AG08396 (cell line): ENCODE measurements at regions not wholly inside any gene's neighbourhood (a gene's known extent, or its start where the extent isn't known, plus 50 kb on each side); places are given as distances from the start of the nearest gene placed in this dataset.
"Not testable (repeated sequence)": the region's sequence is repeated elsewhere in the genome, so short reads cannot be mapped to it uniquely, and the experiment has no call there.

Experiments
- DNase-seq: peaks from one replicate; pipeline ENCODE4 v3.0.0; 2012; ENCODE audit warnings: low spot score, mixed read lengths

DNA sequence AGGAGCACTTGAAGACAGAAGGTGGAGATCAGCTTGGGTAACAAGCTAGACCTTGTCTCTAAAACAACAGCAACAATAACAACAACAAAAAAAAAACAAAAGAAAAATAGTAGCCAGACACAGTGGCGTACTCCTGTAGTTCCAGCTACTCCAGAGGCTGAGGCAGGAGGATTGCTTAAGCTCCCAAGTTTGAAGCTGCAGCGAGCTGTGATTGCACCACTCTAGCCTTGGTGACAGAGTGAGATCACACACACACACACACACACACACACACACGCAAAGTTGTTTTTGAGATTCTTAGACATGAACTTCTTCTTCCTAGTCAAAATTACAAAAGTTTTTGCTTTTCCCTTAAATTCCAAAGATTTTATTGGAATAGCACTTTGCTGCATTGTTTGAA lies 93.0 kb upstream of the IGSF10 start:
- DNase-seq: no peak

GRCh38 chr3:151552589-151552988 lies 91.7 kb upstream of the IGSF10 start:
- no peak for DNase-seq

DNA sequence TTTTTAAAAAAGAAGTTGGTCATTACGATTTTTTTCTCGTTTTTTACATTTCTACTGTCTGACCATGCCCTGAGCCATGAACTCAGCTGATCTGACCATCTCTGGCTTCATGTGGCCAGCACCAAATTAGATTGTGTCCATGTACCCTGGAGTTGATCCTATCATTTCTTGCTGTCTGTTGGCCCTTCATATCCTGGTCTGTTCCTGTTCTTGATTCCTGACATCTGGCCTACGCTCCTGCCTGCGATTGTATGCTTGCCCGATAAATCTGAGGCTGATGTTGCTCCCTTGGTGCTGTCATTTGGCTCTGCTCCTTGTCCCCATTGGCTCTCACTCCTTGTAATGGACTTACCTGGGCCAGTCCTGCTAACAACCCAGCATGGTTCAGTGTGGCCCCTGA lies 89.8 kb upstream of the IGSF10 start:
- no peak for DNase-seq

DNA sequence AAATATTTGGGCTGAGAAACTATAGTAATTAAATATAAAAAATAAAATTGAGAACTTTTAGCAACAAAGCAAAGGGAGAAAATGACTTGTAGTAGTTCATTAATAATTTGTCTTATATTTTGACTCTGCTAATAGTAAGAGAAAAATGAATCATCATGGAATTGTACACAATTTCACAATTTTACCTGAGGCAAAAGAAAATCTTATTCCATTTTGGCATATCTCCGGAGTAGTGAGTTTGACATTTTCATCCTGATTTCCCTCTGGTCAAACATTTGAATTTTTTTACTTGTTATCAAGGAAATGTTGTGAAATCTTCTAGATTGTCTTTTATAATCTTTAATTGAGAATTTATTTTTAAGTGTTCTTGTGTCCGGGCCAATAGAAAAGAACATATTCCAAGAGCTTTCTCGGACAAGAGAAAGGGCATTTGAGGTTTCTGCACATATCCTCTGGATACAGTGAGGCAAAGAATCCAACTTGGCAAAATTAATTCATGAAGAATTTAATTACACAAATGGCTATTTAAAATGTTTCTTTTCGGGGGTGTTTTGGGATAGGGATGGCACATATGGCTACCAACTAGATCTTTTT lies 89.3 kb upstream of the IGSF10 start:
- DNase-seq: no peak

GRCh38 chr3:151548195-151548594 lies 87.3 kb upstream of the IGSF10 start:
- no peak for DNase-seq

DNA sequence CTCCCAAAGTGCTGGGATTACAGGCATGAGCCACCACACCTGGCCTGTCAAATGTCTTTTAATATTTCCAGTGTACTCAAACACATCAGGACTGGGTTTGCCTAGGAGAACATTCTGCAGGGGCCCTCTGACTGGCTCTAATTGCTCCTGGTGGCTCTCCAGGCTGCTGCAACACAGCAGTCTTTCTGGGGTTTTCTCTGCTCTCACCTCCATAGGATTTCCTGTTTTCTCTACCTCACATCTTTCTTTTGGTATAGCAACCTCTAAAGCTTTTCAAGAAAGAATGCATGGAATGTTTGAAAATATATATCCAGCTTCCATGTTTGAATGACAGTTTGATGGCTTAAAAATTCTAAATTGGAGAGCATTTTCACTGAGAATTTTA lies 83.3 kb upstream of the IGSF10 start:
- no peak for DNase-seq

- no peak for DNase-seq
Measured at GRCh38 chr3:151541178-151541577, 80.3 kb upstream of the IGSF10 start.

GRCh38 chr3:151539599-151539998 lies 78.7 kb upstream of the IGSF10 start:
- no peak for DNase-seq

DNA sequence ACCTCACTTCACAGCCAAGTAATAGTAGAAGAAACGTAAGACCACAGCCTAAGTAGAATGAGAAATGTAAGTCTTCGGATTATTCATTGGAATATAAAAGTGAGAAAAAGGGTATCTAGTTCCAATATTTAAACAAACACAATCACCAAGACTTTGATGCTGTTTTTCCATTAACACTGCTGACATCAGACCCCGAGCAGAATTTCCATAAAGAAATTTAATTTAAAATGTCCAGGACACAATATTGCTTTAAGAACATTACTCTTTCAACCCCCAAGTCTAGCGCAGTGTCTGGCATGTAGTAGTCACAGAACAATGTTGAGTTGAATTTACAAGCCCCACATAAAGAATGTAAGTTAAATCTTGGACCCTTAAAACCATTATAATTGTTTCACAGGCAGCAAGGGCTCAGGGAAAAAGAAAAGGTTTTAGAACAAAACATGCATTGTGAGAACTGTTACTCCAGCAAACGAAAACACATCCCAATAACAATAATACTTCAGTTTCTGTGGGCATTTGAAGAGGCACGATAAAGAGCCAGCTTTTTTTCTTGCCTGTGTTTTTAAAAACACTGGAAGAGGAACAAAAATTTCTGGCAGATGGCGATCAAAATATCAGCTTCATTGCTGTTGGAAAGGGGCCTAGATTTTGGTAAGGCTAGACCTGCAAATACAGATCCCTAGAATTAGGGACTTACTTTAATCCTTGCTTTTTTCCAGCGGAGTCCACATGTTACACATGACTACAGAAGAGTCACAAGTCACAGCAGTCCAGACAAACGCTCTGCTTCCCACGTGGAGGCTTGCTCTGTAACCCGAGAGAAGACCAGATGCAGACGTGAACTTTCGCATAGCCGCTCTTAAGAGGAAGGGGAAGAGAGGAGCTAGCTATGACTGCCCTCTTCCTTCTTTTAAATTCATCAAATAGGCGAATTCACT lies 77.9 kb upstream of the IGSF10 start:
- peak; percentile 7 for DNase-seq

GRCh38 chr3:151537726-151538125 lies 76.9 kb upstream of the IGSF10 start:
- DNase-seq: no peak

DNA sequence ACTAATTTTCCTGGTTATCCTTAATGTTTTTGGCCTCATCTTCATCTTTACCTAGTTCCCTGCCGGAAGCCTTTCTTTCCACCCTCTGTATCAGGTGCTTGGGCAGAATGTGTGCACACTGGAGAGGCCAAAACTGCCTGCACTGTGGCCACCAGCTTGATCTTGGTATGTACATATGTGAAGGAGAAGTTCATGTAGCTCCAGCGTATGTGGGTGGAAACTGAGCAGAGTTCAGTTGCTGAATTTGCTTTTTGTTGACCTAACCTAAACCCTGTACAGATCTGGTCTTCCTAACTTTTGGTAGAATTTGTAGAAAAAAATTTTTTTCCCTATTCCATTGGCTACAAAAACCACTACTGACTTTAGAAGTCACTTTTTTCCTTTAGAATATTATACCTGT lies 65.9 kb upstream of the IGSF10 start:
- no peak for DNase-seq

- no peak for DNase-seq
Measured at GRCh38 chr3:151520105-151520504, 59.2 kb upstream of the IGSF10 start.

- not testable (repeated sequence) for DNase-seq
Measured at GRCh38 chr3:151511433-151511832, 50.6 kb upstream of the IGSF10 start.
